SKM-1 (cell line): ENCODE measurements at regions not wholly inside any gene's neighbourhood (a gene's known extent, or its start where the extent isn't known, plus 50 kb on each side); places are given as distances from the start of the nearest gene placed in this dataset.

Source experiments
- DNase-seq: peaks from one replicate; lab custom pipeline; 2025; ENCODE audit not compliant: unreplicated experiment; lab: John Stamatoyannopoulos, UW

- DNase-seq: no peak
These were observed 218.2 kb upstream of the PRICKLE1 start for GRCh38 chr12:42807766-42808165.

- DNase-seq: no peak
These were observed 217.7 kb upstream of the PRICKLE1 start for GRCh38 chr12:42807251-42807650.

- DNase-seq: no peak
These were observed 215.4 kb upstream of the PRICKLE1 start for GRCh38 chr12:42804928-42805327.

- DNase-seq: no peak
These were observed 213.2 kb upstream of the PRICKLE1 start for GRCh38 chr12:42802785-42803189.

- DNase-seq: no peak
These were observed 211.7 kb upstream of the PRICKLE1 start for GRCh38 chr12:42801271-42801670.

- DNase-seq: no peak
These were observed 210.4 kb upstream of the PRICKLE1 start for GRCh38 chr12:42799966-42800365.

- no peak for DNase-seq
These were observed 209.4 kb upstream of the PRICKLE1 start for GRCh38 chr12:42798811-42799438.

- no peak for DNase-seq
These were observed 205.3 kb upstream of the PRICKLE1 start for GRCh38 chr12:42794806-42795205.

GRCh38 chr12:42793166-42793565, 203.6 kb upstream of the PRICKLE1 start:
- DNase-seq: no peak

GRCh38 chr12:42792265-42792664, 202.7 kb upstream of the PRICKLE1 start:
- DNase-seq: no peak

- no peak for DNase-seq
These were observed 201.9 kb upstream of the PRICKLE1 start for GRCh38 chr12:42791399-42791798.

- DNase-seq: no peak
These were observed 201.2 kb upstream of the PRICKLE1 start for GRCh38 chr12:42790761-42791151.

GRCh38 chr12:42789808-42790760, 200.5 kb upstream of the PRICKLE1 start:
- no peak for DNase-seq

- DNase-seq: no peak
These were observed 197.0 kb upstream of the PRICKLE1 start for GRCh38 chr12:42786400-42787148.

- DNase-seq: no peak
These were observed 196.4 kb upstream of the PRICKLE1 start for GRCh38 chr12:42785944-42786343.

- DNase-seq: no peak
These were observed 191.1 kb upstream of the PRICKLE1 start for GRCh38 chr12:42780671-42781070.

- DNase-seq: no peak
These were observed 189.8 kb upstream of the PRICKLE1 start for GRCh38 chr12:42779186-42779859.

GRCh38 chr12:42776396-42776795, 186.8 kb upstream of the PRICKLE1 start:
- no peak for DNase-seq

- no peak for DNase-seq
These were observed 184.7 kb upstream of the PRICKLE1 start for GRCh38 chr12:42774238-42774637.

GRCh38 chr12:42770261-42770660, 180.7 kb upstream of the PRICKLE1 start:
- DNase-seq: no peak

- no peak for DNase-seq
These were observed 179.9 kb upstream of the PRICKLE1 start for GRCh38 chr12:42769455-42769854.
